Neural cell (in vitro differentiated cells): ENCODE measurements at regions not wholly inside any gene's neighbourhood (a gene's known extent, or its start where the extent isn't known, plus 50 kb on each side); places are given as distances from the start of the nearest gene placed in this dataset.

ENCODE experiments used
- CTCF ChIP-seq: fragments of 450-650 bp; IDR thresholded peaks from 2 replicates; pipeline ENCODE4 v1.5.1; 2014; ENCODE audit warnings: antibody characterized with exemption, mild to moderate bottlenecking, moderate library complexity; ENCODE audit not compliant: poor library complexity, severe bottlenecking
- EP300 ChIP-seq: fragments of 450-650 bp; conservative IDR thresholded peaks from 2 replicates; pipeline ENCODE4 v1.6.1; 2014; ENCODE audit warnings: antibody characterized with exemption, mild to moderate bottlenecking, moderate library complexity; ENCODE audit not compliant: poor library complexity, severe bottlenecking
- EZH2 ChIP-seq: fragments of 200-600, 300-800 bp; shearing (Covaris generic), sonication (generic); IDR thresholded peaks from 2 replicates; pipeline ENCODE4 v1.6.1; 2014; ENCODE audit warnings: antibody characterized with exemption, low read length, borderline replicate concordance, mild to moderate bottlenecking; ENCODE audit not compliant: insufficient read depth, poor library complexity, severe bottlenecking
- MXI1 ChIP-seq: fragments of 450-650 bp; conservative IDR thresholded peaks from 2 replicates; pipeline ENCODE4 v1.6.1; 2014; ENCODE audit warnings: antibody characterized with exemption, mild to moderate bottlenecking; ENCODE audit not compliant: poor library complexity, severe bottlenecking
- POLR2AphosphoS5 ChIP-seq: IDR thresholded peaks from 2 replicates; pipeline ENCODE4 v1.6.1; 2012
- SMC3 ChIP-seq: fragments of 450-650 bp; conservative IDR thresholded peaks from 2 replicates; pipeline ENCODE4 v1.6.1; 2014; ENCODE audit warnings: antibody characterized with exemption, mild to moderate bottlenecking, moderate library complexity; ENCODE audit not compliant: poor library complexity

- TF ChIP-seq EZH2 (no peak), EP300 (no peak), CTCF (no peak), SMC3 (no peak), POLR2AphosphoS5 (no peak), MXI1 (no peak)
Measured at GRCh38 chr21:26284531-26284930, 114.0 kb upstream of the APP start.
